8988T (cell line): ENCODE measurements at regions not wholly inside any gene's neighbourhood (a gene's known extent, or its start where the extent isn't known, plus 50 kb on each side); places are given as distances from the start of the nearest gene placed in this dataset.

Experiments
- DNase-seq: peaks from one replicate; pipeline ENCODE4 v3.0.0; 2011

GRCh38 chr9:80569236-80569635 is 997.5 kb downstream of the TLE4 start:
- DNase-seq: no peak

GRCh38 chr9:80561526-80561925 is 989.8 kb downstream of the TLE4 start:
- no peak for DNase-seq

- no peak for DNase-seq
Measured at GRCh38 chr9:80560976-80561375, 989.2 kb downstream of the TLE4 start.

- DNase-seq: no peak
Measured at GRCh38 chr9:80557256-80557655, 985.5 kb downstream of the TLE4 start.

GRCh38 chr9:80556631-80557030 is 984.9 kb downstream of the TLE4 start:
- no peak for DNase-seq

GRCh38 chr9:80555782-80556325 is 984.1 kb downstream of the TLE4 start:
- DNase-seq: no peak

GRCh38 chr9:80554856-80555255 is 983.1 kb downstream of the TLE4 start:
- DNase-seq: no peak

- no peak for DNase-seq
Measured at GRCh38 chr9:80554301-80554700, 982.5 kb downstream of the TLE4 start.

GRCh38 chr9:80552931-80553330 is 981.2 kb downstream of the TLE4 start:
- no peak for DNase-seq

DNA sequence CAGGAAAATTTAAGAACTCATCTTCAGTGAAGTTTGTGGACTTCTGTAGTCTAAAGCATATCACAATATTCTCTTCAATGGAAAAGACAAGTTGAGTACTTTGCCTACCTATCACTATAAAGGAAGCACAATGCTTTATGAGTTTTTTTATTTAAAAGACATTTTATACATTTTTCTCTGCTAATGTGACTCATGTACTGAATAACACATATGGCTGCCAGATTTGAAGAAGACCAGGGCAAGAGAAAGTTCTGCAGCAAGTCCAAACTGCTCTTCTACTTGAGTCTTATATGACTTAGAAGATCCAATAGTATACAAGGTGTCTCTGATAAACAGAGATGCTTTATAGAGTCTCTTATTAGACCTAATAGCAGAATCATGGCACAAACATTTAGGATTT is 978.4 kb downstream of the TLE4 start:
- DNase-seq: no peak

DNA sequence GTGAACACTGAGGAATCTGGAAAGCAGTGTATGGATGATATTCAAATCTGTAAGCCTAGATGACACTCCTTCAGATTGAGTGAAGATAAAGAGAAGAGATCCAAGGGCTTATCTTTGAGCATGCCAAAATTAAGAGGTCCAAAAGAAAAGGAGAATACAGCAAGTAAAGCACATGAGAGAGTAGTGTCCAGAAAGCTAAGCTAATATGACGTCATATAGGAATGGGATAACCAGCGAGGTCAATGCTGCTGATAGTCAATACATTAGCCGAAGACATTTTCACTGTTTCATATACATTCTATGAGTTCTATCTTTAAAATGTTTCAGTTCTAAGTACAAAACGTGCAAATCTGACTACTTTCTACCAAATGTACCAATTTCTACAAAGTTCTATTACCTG is 975.8 kb downstream of the TLE4 start:
- no peak for DNase-seq

DNA sequence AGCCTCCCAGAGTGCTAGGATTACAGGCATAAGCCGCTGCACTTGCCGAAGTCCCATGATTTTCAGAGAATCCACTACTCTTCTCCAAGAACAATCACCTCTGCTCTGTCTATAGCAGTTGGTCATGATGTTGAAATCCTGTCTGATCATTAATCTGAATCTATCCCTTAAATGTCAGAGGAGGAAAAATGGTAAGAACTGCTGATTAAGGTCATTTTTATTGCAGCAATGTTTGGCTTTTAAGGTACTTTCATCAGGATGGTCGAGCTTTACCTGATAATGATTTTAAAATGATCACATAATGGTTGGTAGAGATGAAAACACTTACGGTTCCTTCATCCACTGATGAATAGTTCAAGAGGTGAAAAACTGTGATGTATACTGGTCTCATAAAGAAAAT is 968.6 kb downstream of the TLE4 start:
- DNase-seq: no peak

GRCh38 chr9:80538976-80539375 is 967.2 kb downstream of the TLE4 start:
- no peak for DNase-seq

DNA sequence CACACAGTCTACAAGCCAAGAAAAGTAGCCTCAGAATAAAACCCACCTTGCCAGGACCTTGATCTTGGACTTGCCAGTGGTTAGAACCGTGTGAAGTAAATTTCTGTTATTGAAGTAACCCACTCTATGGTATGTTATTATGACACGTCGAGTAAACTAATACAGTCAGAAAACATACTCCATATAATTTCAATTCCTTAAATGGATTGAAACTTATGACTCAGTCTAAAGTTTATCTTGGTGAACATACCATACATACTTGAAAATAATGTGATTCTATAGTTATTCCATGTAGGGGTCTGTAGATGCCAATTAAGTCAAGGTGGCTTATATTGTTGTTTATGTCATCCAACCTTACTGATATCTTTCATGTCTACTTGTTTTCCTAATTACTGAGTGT is 950.7 kb downstream of the TLE4 start:
- no peak for DNase-seq

- DNase-seq: no peak
Measured at GRCh38 chr9:80521151-80521550, 949.4 kb downstream of the TLE4 start.

DNA sequence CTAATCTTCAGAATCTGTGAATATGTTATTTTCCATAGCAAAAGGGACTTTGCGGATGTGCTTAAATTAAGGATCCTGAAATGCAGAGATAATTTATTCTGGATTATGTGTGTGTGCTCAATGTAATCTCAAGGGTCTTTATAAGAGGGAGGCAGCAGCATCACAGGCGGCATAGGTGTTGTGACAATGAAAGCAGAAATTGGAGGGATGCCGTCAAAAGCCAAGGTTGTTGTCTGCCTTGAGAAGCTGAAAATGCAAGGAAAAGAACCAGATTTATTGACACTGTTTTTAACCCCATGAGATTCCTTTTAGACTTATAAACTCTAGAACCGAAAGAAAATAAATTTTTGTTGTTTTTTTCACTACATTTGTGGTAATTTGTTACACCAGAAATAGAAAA is 948.5 kb downstream of the TLE4 start:
- no peak for DNase-seq

DNA sequence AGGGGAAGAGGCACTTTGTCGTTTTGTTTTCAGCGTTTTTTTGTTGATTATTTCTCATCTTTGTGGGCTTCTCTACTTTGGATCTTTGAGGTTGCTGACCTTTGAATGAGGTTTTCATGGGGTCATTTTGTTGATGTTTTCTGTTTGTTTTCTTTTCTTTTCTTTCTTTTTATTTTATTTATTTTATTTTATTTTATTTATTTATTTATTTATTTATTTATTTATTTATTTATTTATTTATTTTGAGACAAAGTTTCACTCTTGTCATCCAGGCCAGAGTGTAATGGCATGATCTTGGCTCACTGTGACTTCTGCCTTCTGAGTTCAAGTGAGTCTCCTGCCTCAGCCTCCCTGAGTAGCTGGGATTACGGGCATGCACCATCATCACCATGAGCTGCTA is 946.7 kb downstream of the TLE4 start:
- DNase-seq: no peak

GRCh38 chr9:80516679-80517078 is 944.9 kb downstream of the TLE4 start:
- no peak for DNase-seq

- no peak for DNase-seq
Measured at GRCh38 chr9:80509358-80509757, 937.6 kb downstream of the TLE4 start.

DNA sequence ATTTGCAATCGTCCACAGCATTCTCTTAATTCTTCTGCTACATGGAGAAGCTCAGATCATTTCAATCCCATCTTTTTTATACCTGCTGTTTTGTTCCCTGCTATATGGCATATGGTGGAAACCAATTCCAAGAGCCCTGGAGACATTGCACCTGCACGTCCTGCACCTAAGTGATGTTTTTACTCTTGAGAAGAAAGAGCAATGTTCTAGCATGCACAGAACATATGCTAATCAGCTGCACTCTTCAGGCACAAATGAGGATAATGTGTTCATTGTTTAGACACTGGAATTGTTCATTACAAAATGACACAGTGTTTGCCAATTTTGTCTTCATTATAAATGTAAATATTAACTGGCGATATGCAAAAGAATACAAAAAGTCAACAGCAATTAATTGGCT is 935.8 kb downstream of the TLE4 start:
- no peak for DNase-seq

GRCh38 chr9:80504601-80505230 is 933.0 kb downstream of the TLE4 start:
- DNase-seq: no peak

DNA sequence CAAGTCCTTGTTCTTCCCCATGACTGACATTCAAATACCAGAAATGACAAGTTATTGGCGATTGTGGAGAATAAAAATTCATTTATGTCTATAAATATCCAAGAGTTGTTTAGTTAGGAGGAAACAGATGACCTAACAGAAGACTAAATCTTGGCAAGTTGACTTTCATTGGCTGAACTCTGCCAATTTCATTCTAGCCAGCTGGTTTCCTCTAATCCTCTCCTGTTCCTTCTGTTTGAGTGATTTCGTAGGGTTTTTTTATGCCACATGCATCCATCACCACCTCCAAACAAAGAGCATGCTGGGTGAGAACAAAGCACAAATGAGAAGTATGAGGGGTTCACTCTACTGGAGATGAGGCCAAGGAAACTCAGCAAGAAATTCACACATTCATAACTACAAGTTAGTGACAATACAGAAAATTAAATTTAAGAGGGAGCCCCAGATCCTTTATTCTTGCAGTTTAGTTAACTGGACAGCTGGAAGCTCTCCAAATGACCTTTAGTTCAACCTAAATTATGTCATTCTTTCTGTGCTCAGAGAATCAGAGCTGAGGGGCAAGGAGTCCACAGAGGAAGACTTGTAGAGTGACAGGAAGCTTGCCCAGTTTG is 932.0 kb downstream of the TLE4 start:
- DNase-seq: no peak

- DNase-seq: no peak
Measured at GRCh38 chr9:80502306-80502705, 930.5 kb downstream of the TLE4 start.

DNA sequence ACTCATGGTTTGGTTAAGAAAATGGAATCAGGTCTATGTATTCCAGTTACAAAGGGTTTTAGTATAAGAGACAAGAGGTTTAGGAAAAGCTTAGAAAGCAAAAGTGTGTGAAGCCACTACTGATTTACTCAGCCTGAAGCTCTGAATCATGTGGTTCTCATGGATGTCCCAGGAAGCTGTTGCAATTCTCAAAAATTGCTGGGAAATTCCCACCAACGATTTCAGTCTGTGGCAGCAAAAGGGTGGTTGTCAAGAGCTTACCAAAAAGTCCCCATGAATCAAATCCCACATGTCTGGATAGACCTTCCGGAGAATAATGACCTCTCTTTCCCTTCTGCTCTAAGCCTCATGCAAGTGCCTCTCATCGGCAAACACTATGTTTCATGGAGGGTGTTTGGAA is 929.9 kb downstream of the TLE4 start:
- no peak for DNase-seq

DNA sequence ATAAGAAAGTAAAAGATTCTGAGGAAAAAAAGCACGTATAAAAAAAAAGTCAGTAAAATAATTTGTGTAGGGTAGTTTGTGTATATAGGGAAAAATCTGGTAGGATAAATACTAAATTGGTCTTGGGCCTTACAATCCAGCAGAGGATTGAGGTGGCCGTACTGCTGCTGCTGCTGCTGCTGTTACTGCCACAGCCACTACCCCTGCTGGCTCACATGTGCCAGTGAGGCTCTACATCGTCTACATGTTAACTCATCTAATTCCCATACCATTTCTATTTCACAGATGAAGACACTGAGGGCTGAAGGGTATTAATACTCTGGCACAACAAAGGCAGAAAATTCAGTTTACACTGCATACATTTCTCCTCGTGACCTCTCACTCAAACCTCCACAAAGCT is 928.5 kb downstream of the TLE4 start:
- DNase-seq: no peak
